ENCODE measurements at regions not wholly inside any gene's neighbourhood (a gene's known extent, or its start where the extent isn't known, plus 50 kb on each side); places are given as distances from the start of the nearest gene placed in this dataset.

- no peak for TF ChIP-seq CTCF (IDR thresholded peaks at IDR 0.05; ENCODE audit: low read depth, low read length, poor library complexity, severe bottlenecking)
- TF ChIP-seq EZH2phosphoT487 (IDR thresholded peaks at IDR 0.05; ENCODE audit: borderline replicate concordance, low read length): no peak
These were observed 384.4 kb downstream of the ADGRL2 start for GRCh38 chr1:82185084-82185483.
